HCT116 (cell line): ENCODE measurements at regions not wholly inside any gene's neighbourhood (a gene's known extent, or its start where the extent isn't known, plus 50 kb on each side); places are given as distances from the start of the nearest gene placed in this dataset.

ENCODE experiments used
- ATAC-seq: fragments of 200-7000 bp; cut with Tn5 transposase; 2 replicates; pipeline ENCODE4 v1.9.1; 2020; ENCODE audit warnings: mild to moderate bottlenecking, moderate library complexity
- BruUV-seq: library from RNA; stranded (reverse); fragments of 400-500 nt; replicated peaks from 2 replicates; lab custom pipeline; 2021; lab: Mats Ljungman, UMichigan
- CTCF ChIA-PET: fragments of 300-600 bp; sonication (Branson Sonifier 250); formaldehyde crosslinking; loops from one replicate; lab custom pipeline; 2021; ENCODE audit warnings: antibody characterized with exemption; lab: Charles Lee
- POLR2A ChIA-PET: fragments of 300-600, 350-600 bp; sonication (Branson Sonifier 250); formaldehyde crosslinking; loops from one replicate; lab custom pipeline; 2021; ENCODE audit warnings: antibody characterized with exemption; lab: Charles Lee
- RAD21 ChIA-PET, 2 experiments: fragments of 300-600 bp; sonication (Branson Sonifier 250); formaldehyde crosslinking; loops; one replicate each; lab custom pipeline; 2023; ENCODE audit warnings: low total read pairs in 2 of 2; ENCODE audit not compliant: uncharacterized antibody in 2 of 2, unreplicated experiment in 2 of 2, low non-redundant PET in 1 of 2; lab: Charles Lee
- DNase-seq: peaks from one replicate; pipeline ENCODE4 v3.0.0-alpha.2; 2010; ENCODE audit warnings: low read depth, low spot score
- H2AFZ ChIP-seq: fragments of 200-600 bp; shearing (Covaris generic), sonication (generic); 2 replicates; pipeline ENCODE4 v1.6.1; 2017; ENCODE audit warnings: low read depth, mixed run types, mixed read lengths, antibody characterized with exemption, low read length; ENCODE audit not compliant: poor library complexity, severe bottlenecking
- H3K27ac ChIP-seq: 2 replicates; pipeline ENCODE4 v1.5.1; 2012; ENCODE audit warnings: low read depth, low read length
- H3K27me3 ChIP-seq: fragments of 200-600 bp; sonication (generic); 2 replicates; pipeline ENCODE4 v1.6.1; 2016; ENCODE audit warnings: mixed run types, low read length, mixed read lengths; ENCODE audit not compliant: insufficient read depth
- H3K36me3 ChIP-seq, 2 experiments: fragments of 200-500 bp in 1 of 2; fragments of 200-600 bp in 1 of 2; sonication (Bioruptor generic) in 1 of 2; sonication (generic) in 1 of 2; 2 replicates each; pipeline versions ENCODE4 v1.5.1 to v1.6.1; 2014 to 2016; ENCODE audit warnings: low read length in 2 of 2, inconsistent platforms in 1 of 2, mixed read lengths in 1 of 2, mixed run types in 1 of 2; ENCODE audit not compliant: insufficient read depth in 2 of 2, control insufficient read depth in 1 of 2
- H3K4me1 ChIP-seq, 2 experiments: fragments of 200-600 bp in 1 of 2; sonication (generic) in 1 of 2; 2 replicates each; pipeline versions ENCODE4 v1.5.1 to v1.6.1; 2012 to 2017; ENCODE audit warnings: low read length in 2 of 2, inconsistent platforms in 1 of 2, mild to moderate bottlenecking in 1 of 2, mixed read lengths in 1 of 2, mixed run types in 1 of 2, moderate library complexity in 1 of 2; ENCODE audit not compliant: insufficient read depth in 2 of 2, control insufficient read depth in 1 of 2
- H3K4me2 ChIP-seq: fragments of 200-600 bp; sonication (generic); 2 replicates; pipeline ENCODE4 v1.6.1; 2017; ENCODE audit warnings: mixed run types, low read length, mixed read lengths
- H3K4me3 ChIP-seq, 2 experiments: fragments of 200-600 bp in 1 of 2; sonication (generic) in 1 of 2; replicated peaks in 1 of 2; 2 replicates each; pipeline ENCODE4 v1.5.1; 2011 to 2016; ENCODE audit warnings: low read length in 2 of 2, control low read depth in 1 of 2, low read depth in 1 of 2, mild to moderate bottlenecking in 1 of 2, mixed read lengths in 1 of 2, mixed run types in 1 of 2
- H3K79me2 ChIP-seq: fragments of 200-600 bp; sonication (generic); 2 replicates; pipeline ENCODE4 v1.6.1; 2017; ENCODE audit warnings: mild to moderate bottlenecking, mixed run types, low read length, moderate library complexity, mixed read lengths; ENCODE audit not compliant: insufficient read depth
- H3K9ac ChIP-seq: fragments of 200-600 bp; sonication (generic); 2 replicates; pipeline ENCODE4 v1.6.1; 2016; ENCODE audit warnings: low read length, mixed read lengths
- H3K9me2 ChIP-seq: fragments of 200-600 bp; sonication (generic), shearing (Covaris generic); 2 replicates; pipeline ENCODE4 v1.6.1; 2017; ENCODE audit warnings: mixed run types, mild to moderate bottlenecking, moderate library complexity; ENCODE audit not compliant: insufficient read depth
- H3K9me3 ChIP-seq, 2 experiments: fragments of 200-500 bp in 1 of 2; fragments of 200-600 bp in 1 of 2; sonication (Bioruptor generic) in 1 of 2; sonication (generic) in 1 of 2; 2 replicates each; pipeline ENCODE4 v1.6.1; 2014 to 2017; ENCODE audit warnings: low read length in 2 of 2, mixed read lengths in 2 of 2, inconsistent platforms in 1 of 2, low read depth in 1 of 2, mild to moderate bottlenecking in 1 of 2, mixed run types in 1 of 2, moderate library complexity in 1 of 2; ENCODE audit not compliant: control insufficient read depth in 1 of 2, insufficient read depth in 1 of 2
- H4K20me1 ChIP-seq: fragments of 200-600 bp; sonication (generic), shearing (Covaris generic); 2 replicates; pipeline ENCODE4 v1.6.1; 2017; ENCODE audit warnings: mixed run types, mild to moderate bottlenecking, moderate library complexity; ENCODE audit not compliant: insufficient read depth
- CBX3 ChIP-seq: IDR thresholded peaks from 2 replicates; pipeline ENCODE4 v1.6.1; 2012; ENCODE audit warnings: low read depth
- EZH2phosphoT487 ChIP-seq: fragments of 200-600 bp; IDR thresholded peaks from 2 replicates; pipeline ENCODE4 v1.6.1; 2018; ENCODE audit warnings: antibody characterized with exemption, borderline replicate concordance
- FOSL1 ChIP-seq: IDR thresholded peaks from 2 replicates; pipeline ENCODE4 v1.6.1; 2012; ENCODE audit warnings: low read depth
- MAX ChIP-seq: IDR thresholded peaks from 2 replicates; pipeline ENCODE4 v1.6.1; 2012
- POLR2A ChIP-seq: IDR thresholded peaks from 2 replicates; pipeline ENCODE4 v1.7.0; 2011; ENCODE audit warnings: borderline replicate concordance; ENCODE audit not compliant: insufficient read depth, insufficient read length; ENCODE audit errors: extremely low read depth
- POLR2AphosphoS5 ChIP-seq: IDR thresholded peaks from 2 replicates; pipeline ENCODE4 v1.6.1; 2011; ENCODE audit warnings: mild to moderate bottlenecking, low read depth, low read length, moderate library complexity
- RAD21 ChIP-seq: IDR thresholded peaks from 2 replicates; pipeline ENCODE4 v1.6.1; 2012; ENCODE audit warnings: low read depth, mild to moderate bottlenecking
- SIN3A ChIP-seq: IDR thresholded peaks from 2 replicates; pipeline ENCODE4 v1.6.1; 2012; ENCODE audit warnings: low read depth
- SRF ChIP-seq: IDR thresholded peaks from 2 replicates; pipeline ENCODE4 v1.6.1; 2012; ENCODE audit warnings: low read depth
- YY1 ChIP-seq: IDR thresholded peaks from 2 replicates; pipeline ENCODE4 v1.6.1; 2011; ENCODE audit warnings: low read length, low read depth, moderate library complexity, mild to moderate bottlenecking; ENCODE audit not compliant: insufficient replicate concordance; ENCODE audit errors: extremely low read depth
- intact Hi-C: fragments of 100-400 bp; cut with micrococcal nuclease; formaldehyde crosslinking; loops from 2 replicates; pipeline ENCODE4 v1.10.0; 2022
- TF ChIP-seq, protein P1 (sequence below): IDR thresholded peaks from 2 replicates; pipeline ENCODE4 v1.6.1; 2012; ENCODE audit warnings: low read depth
- TF ChIP-seq, protein P2 (sequence below): IDR thresholded peaks from 2 replicates; pipeline ENCODE4 v1.6.1; 2011; ENCODE audit warnings: mild to moderate bottlenecking, low read length, moderate library complexity; ENCODE audit not compliant: insufficient replicate concordance; ENCODE audit errors: extremely low read depth
- TF ChIP-seq, protein P3 (sequence below): IDR thresholded peaks from 2 replicates; pipeline ENCODE4 v1.6.1; 2012

DNA sequence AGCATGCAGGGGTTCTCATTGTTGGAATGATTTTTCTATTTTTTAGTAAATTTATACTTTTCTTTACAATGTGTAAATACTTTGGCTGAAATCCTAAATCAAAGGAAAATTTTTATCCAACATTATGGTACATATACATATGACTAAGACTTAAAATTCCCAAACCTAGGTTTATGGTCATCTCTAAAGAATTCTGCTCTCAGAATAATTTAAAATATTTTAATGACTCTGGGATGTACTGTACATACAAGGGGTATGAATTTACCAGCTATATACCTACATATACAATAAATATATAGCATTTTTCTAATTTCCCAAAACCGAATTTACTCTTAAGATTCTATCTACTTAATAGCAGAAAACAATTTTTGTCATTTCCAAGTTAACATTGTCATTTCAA, 137.9 kb upstream of the POU1F1 start:
- TF ChIP-seq SIN3A (no peak), EZH2phosphoT487 (no peak), FOSL1 (no peak), POLR2AphosphoS5 (no peak), RAD21 (no peak), YY1 (no peak), SRF (no peak), POLR2A (no peak), MAX (no peak), CBX3 (no peak)
- TF ChIP-seq, protein P1, sequence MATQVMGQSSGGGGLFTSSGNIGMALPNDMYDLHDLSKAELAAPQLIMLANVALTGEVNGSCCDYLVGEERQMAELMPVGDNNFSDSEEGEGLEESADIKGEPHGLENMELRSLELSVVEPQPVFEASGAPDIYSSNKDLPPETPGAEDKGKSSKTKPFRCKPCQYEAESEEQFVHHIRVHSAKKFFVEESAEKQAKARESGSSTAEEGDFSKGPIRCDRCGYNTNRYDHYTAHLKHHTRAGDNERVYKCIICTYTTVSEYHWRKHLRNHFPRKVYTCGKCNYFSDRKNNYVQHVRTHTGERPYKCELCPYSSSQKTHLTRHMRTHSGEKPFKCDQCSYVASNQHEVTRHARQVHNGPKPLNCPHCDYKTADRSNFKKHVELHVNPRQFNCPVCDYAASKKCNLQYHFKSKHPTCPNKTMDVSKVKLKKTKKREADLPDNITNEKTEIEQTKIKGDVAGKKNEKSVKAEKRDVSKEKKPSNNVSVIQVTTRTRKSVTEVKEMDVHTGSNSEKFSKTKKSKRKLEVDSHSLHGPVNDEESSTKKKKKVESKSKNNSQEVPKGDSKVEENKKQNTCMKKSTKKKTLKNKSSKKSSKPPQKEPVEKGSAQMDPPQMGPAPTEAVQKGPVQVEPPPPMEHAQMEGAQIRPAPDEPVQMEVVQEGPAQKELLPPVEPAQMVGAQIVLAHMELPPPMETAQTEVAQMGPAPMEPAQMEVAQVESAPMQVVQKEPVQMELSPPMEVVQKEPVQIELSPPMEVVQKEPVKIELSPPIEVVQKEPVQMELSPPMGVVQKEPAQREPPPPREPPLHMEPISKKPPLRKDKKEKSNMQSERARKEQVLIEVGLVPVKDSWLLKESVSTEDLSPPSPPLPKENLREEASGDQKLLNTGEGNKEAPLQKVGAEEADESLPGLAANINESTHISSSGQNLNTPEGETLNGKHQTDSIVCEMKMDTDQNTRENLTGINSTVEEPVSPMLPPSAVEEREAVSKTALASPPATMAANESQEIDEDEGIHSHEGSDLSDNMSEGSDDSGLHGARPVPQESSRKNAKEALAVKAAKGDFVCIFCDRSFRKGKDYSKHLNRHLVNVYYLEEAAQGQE: no peak
- TF ChIP-seq, protein P2, sequence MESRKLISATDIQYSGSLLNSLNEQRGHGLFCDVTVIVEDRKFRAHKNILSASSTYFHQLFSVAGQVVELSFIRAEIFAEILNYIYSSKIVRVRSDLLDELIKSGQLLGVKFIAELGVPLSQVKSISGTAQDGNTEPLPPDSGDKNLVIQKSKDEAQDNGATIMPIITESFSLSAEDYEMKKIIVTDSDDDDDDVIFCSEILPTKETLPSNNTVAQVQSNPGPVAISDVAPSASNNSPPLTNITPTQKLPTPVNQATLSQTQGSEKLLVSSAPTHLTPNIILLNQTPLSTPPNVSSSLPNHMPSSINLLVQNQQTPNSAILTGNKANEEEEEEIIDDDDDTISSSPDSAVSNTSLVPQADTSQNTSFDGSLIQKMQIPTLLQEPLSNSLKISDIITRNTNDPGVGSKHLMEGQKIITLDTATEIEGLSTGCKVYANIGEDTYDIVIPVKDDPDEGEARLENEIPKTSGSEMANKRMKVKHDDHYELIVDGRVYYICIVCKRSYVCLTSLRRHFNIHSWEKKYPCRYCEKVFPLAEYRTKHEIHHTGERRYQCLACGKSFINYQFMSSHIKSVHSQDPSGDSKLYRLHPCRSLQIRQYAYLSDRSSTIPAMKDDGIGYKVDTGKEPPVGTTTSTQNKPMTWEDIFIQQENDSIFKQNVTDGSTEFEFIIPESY: no peak
- TF ChIP-seq, protein P3, sequence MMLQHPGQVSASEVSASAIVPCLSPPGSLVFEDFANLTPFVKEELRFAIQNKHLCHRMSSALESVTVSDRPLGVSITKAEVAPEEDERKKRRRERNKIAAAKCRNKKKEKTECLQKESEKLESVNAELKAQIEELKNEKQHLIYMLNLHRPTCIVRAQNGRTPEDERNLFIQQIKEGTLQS: no peak
- intact Hi-C loops: no loop called here
- Histone ChIP-seq H3K27me3 (no peaks in the 10 kb centered on the region), H4K20me1 (no peaks in the 10 kb centered on the region), H3K4me2 (no peak overlapping the region), H3K27ac (no peak overlapping the region), H3K4me1 (no peaks in the 10 kb centered on the region), H3K36me3 (no peaks in the 10 kb centered on the region), H3K79me2 (no peaks in the 10 kb centered on the region), H3K4me3 (no peak overlapping the region), H3K9ac (no peak overlapping the region), H3K9me3 (no peaks in the 10 kb centered on the region), H2AFZ (no peak overlapping the region), H3K9me2 (no peaks in the 10 kb centered on the region)
- ATAC-seq (no peak), DNase-seq (no peak)
- RAD21 ChIA-PET: no interaction called here
- CTCF ChIA-PET: no interaction called here
- BruUV-seq: no TSS peak
- POLR2A ChIA-PET: no interaction called here
